H4 (cell line): ENCODE measurements at regions not wholly inside any gene's neighbourhood (a gene's known extent, or its start where the extent isn't known, plus 50 kb on each side); places are given as distances from the start of the nearest gene placed in this dataset.
"Not testable (repeated sequence)": the region's sequence is repeated elsewhere in the genome, so short reads cannot be mapped to it uniquely, and the experiment has no call there.

Experiments used
- DNase-seq: peaks from one replicate; pipeline ENCODE4 v3.0.0-alpha.2; 2015; ENCODE audit warnings: low spot score

DNA sequence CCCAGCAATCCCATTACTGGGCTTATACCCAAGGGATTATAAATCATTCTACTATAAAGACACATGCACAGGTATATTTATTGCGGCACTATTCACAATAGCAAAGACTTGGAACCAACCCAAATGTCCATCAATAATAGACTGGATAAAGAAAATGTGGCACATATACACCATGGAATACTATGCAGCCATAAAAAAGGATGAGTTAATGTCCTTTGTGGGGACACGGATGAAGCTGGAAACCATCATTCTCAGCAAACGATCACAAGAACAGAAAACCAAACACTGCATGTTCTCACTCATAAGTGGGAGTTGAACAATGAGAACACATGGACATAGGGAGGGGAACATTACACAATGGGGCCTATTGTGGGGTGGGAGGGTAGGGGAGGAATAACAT is 224.4 kb upstream of the SERP2 start:
- not testable (repeated sequence) for DNase-seq

DNA sequence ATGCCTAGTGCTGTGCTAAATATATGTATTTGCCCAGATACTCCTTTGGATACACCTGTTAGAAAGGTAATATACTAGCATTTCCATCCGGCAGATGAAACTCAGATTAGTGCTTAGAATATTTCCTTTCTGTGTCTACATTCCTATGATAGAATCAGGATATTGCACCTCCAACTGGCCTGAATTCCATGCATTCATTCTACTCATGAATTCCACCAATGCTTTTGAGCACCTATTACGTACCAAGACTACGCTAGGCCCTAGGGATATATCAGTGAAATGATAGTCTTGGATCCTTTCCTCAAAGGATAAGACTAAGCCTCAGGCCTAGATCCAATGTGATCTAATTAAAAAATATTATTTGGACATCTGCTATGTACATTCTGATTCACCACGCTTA is 223.8 kb upstream of the SERP2 start:
- DNase-seq = no peak

DNA sequence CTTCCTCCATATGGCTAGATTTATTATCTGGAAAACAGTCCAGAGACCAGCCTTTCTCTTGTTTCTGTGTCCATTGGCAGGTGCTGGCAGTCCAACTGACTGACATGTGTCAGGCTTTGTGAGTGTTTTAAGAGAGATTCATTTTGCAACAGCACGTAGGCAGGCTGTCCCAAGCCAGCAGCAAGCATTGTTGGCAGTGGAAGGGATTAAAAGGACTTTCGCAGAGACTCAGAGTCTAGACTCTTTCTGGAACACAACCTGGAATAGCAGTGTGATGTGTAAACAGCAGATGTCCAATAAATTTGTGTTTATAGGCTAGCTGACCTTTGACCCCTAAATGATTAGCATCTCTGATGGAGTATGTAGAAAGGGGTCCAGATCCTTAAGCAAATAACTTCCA is 222.2 kb upstream of the SERP2 start:
- no peak for DNase-seq

- DNase-seq = no peak
These were observed 220.1 kb upstream of the SERP2 start for GRCh38 chr13:44153496-44153895.

- no peak for DNase-seq
These were observed 218.0 kb upstream of the SERP2 start for GRCh38 chr13:44155422-44156293.

GRCh38 chr13:44156294-44156658 is 217.3 kb upstream of the SERP2 start:
- DNase-seq = no peak

DNA sequence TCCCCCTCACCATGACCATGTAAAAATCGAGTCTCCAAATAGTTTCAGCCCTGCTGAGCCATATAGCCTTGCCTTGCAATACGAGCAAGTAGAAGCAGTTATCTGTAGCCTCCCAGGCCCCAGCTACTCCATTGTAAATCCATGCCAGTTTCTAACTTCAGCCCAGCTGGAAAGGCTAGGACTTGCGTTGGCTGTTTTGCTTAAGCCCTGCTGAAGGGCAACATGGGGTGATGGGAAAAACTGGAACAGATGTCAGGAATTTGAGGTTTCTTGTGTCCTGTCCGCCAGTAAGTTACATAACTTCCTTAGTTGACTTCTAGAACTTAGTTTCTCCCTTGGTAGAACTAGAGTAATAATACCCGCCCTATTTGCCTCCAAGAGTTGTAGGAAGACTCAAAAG is 216.0 kb upstream of the SERP2 start:
- no peak for DNase-seq

- DNase-seq = no peak
These were observed 215.5 kb upstream of the SERP2 start for GRCh38 chr13:44158098-44158521.

- no peak for DNase-seq
These were observed 214.6 kb upstream of the SERP2 start for GRCh38 chr13:44158881-44159632.

DNA sequence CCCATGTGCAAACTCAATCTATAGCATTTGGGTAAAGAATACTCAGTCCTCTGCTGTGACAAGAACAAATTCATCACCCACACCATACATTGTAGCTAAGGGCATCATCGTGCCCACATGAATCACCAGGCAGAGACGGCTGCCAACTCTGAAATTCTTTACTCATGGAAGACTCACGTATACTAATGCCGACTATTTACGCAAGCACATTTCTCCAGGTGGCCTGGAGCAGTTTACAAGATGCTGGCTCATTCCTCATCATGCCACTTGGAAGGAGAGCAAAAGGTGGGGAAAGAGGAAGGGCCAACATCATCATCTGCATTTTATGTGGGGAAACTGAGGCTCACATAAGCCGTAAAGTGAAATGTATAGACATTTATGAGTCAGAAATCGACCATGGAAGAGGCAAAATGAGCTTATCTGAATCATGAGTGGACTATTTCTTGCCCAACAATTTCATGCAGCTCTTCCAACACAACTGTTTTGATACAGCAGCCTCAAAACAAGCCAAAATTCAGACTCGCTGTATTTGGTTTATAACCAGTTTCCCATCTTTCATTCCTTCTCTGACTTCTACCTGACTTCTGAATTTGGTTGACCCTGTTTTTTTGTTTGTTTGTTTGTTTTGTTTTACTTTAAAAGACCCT is 213.9 kb upstream of the SERP2 start:
- DNase-seq = peak; percentile 61

- no peak for DNase-seq
These were observed 212.9 kb upstream of the SERP2 start for GRCh38 chr13:44160591-44161191.

GRCh38 chr13:44163108-44163507 is 210.5 kb upstream of the SERP2 start:
- DNase-seq = no peak

GRCh38 chr13:44165221-44165888 is 208.3 kb upstream of the SERP2 start:
- no peak for DNase-seq

DNA sequence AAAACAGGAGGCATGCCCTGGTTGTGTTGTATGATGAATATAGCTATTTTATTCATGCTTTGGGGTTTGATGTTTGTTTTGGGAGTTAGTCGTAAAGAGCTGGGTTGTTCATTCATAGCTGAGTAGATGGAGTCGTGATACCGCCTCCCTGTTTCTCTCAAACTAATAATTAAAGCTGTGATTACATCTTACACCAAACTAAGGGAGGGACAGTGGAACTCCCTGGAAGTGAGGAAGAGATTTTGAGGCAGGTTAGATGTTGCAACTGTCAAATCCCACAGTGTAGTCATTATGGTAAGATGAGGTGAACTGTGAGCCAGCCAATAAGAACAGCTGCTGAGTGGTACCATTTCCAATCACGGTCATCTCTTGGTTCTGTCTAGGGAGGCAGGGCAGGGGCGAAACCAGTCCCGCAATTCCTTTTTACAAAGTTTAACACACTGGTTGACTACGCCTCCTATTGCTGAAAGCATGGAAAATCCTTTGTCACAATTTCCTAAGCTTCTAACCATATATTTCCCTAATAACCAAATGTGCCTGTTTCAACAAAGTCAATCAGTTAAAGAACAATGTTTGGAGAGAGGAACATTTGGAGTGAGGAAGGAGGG is 207.6 kb upstream of the SERP2 start:
- no peak for DNase-seq

GRCh38 chr13:44169018-44169911 is 204.4 kb upstream of the SERP2 start:
- DNase-seq = no peak

DNA sequence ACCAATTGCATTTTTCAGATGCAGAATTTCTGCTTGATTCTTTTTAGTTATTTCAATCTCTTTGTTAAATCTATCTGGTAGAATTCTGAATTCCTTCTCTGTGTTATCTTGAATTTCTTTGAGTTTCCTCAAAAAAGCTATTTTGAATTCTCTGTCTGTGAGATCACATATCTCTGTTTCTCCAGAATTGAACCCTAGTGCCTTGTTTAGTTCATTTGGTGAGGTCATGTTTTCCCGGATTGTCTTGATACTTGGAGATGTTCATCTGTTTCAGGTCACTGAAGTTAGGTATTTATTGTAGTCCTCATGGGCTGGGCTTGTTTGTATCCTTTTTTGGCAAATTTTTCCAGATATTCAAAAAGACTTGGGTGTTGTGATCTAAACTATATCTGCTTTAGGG is 202.9 kb upstream of the SERP2 start:
- no peak for DNase-seq

DNA sequence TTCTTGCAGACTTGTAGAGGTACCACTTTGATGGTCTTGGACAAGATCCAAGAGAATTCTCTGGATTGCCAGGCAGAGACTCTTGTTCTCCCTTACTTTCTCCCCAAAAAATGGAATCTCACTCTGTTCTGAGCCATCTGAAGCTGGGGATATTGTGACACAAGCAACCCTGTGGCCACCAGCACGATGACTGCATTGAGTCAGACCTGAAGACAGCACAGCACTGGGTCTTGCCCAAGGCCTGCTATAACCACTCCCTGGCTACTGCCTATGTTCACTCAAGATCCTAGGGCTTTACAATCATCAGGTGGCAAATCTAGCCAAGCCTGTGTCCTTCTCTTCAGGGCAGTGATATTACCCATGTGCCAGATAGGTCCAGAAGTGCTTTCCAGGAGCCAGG is 202.5 kb upstream of the SERP2 start:
- no peak for DNase-seq

DNA sequence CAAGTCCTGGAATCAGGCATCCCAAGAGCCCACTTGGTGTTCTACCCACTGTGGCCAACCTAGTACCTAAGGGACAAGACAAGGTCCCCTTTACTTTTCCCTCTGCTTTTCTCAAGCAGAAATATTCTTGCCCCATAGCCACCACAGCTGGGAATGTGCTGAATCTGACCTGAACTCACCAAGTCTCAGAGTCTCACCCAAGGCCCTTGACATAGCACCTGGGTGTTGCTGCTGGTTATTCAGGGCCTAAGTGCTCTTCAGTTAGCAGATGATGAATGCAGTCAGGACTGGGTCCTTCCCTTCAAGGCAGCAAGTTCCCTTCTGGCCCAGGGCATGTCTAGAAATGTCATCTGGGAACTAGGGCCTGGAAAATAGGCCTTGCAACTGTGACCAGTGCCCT is 201.8 kb upstream of the SERP2 start:
- no peak for DNase-seq

- DNase-seq = no peak
These were observed 201.3 kb upstream of the SERP2 start for GRCh38 chr13:44172281-44172810.
